ENCODE measurements at regions not wholly inside any gene's neighbourhood (a gene's known extent, or its start where the extent isn't known, plus 50 kb on each side); places are given as distances from the start of the nearest gene placed in this dataset.

DNA sequence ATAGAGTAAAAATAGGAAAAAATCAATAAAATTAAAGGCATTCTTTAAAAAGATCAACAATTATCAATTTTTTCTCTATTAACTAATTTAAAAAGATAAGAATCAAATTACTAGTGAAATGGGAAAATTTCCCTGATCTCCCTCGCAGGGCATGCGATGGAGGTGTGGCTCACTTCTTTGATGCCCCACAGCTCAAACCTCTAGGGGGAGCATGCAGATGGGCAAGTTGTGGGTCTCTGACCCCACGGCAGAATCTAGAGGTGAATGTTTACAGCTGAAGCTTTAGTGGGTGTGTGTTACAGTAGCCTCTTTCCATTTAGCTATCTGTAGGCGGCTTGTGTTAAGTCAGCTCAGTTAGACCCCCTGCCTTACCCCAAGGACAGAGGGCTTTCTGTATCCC is 1348.8 kb downstream of the PCDH18 start:
- Histone ChIP-seq H3K4me1 (ENCODE audit: control insufficient read depth in 1 of 2, insufficient read depth in 2 of 2, low read length in 2 of 2) (no peaks in the 10 kb centered on the region), H3K27ac (ENCODE audit: low read depth in 1 of 2, low read length in 2 of 2) (no peak overlapping the region), H2AFZ (ENCODE audit: insufficient read depth, low read depth, low read length, poor library complexity, severe bottlenecking) (no peak overlapping the region), H3K4me2 (replicated peaks; ENCODE audit: extremely low read depth, low read length, poor library complexity, severe bottlenecking) (no peak overlapping the region), H3K9me3 (replicated peaks in 1 of 2; ENCODE audit: control insufficient read depth in 1 of 2, insufficient read depth in 1 of 2, low read length in 2 of 2) (peaks cover 5 to 12% of the 10 kb centered on the region in 2 donors), H3K4me3 (replicated peaks in 1 of 3; ENCODE audit: low read depth in 2 of 3, low read length in 3 of 3) (no peak overlapping the region), H3K27me3 (ENCODE audit: control insufficient read depth in 2 of 2, insufficient read depth in 2 of 2, low read length in 2 of 2) (no peaks in the 10 kb centered on the region), H3K79me2 (ENCODE audit: insufficient read depth, low read length) (no peaks in the 10 kb centered on the region), H3K36me3 (replicated peaks in 1 of 2; ENCODE audit: control insufficient read depth in 1 of 2, insufficient read depth in 2 of 2, low read length in 2 of 2) (no peaks in the 10 kb centered on the region), H4K20me1 (ENCODE audit: insufficient read depth, low read length) (no peaks in the 10 kb centered on the region), H3K9ac (ENCODE audit: insufficient read depth, low read length, poor library complexity, severe bottlenecking) (no peak overlapping the region)
- Mint-ChIP-seq H3K4me1 (no peaks in the 10 kb centered on the region), H3K4me3 (no peak overlapping the region), H3K9me3 (peaks cover 0 to 9% (median 2%) of the 10 kb centered on the region in 7 donors), H3K36me3 (no peaks in the 10 kb centered on the region), H3K27me3 (ENCODE audit: low read depth in 3 of 3) (peaks cover 0 to 2% (median 0%) of the 10 kb centered on the region in 3 donors), H3K27ac (no peak overlapping the region)
- 80% methylated on average over 2 of the region's 4 CpGs for WGBS (ENCODE audit: insufficient coverage)
- no peak for DNase-seq
- TF ChIP-seq, protein P1, sequence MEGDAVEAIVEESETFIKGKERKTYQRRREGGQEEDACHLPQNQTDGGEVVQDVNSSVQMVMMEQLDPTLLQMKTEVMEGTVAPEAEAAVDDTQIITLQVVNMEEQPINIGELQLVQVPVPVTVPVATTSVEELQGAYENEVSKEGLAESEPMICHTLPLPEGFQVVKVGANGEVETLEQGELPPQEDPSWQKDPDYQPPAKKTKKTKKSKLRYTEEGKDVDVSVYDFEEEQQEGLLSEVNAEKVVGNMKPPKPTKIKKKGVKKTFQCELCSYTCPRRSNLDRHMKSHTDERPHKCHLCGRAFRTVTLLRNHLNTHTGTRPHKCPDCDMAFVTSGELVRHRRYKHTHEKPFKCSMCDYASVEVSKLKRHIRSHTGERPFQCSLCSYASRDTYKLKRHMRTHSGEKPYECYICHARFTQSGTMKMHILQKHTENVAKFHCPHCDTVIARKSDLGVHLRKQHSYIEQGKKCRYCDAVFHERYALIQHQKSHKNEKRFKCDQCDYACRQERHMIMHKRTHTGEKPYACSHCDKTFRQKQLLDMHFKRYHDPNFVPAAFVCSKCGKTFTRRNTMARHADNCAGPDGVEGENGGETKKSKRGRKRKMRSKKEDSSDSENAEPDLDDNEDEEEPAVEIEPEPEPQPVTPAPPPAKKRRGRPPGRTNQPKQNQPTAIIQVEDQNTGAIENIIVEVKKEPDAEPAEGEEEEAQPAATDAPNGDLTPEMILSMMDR (IDR thresholded peaks at IDR 0.05) = no peak
- intact Hi-C loops (cut with micrococcal nuclease) = no loop called here

DNA sequence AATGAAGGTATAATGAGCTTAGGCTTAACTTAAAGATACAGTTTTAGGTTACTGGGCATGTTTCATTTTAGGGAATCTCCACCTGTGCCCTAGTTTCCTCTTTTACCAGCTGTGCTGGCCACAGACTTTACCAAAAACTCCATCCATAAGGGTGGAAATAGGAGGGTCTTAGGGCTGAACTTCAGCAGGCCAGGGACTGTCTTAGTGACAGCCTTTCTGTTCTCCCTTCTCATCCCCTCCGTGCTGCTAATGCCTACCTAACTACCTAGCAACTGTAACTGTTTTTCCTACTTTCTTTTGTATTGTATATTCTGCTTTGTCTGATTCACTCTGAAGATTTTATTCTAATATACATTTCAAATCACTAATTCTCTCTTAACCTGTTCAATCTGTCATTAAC is 1375.3 kb downstream of the PCDH18 start:
- no peak overlapping the region for H3K4me2 ChIP-seq (replicated peaks; ENCODE audit: extremely low read depth, low read length, poor library complexity, severe bottlenecking)
- no peak overlapping the region for H3K4me3 ChIP-seq (replicated peaks in 1 of 3; ENCODE audit: low read depth in 2 of 3, low read length in 3 of 3)
- intact Hi-C loops (cut with micrococcal nuclease) = no loop called here
- H3K27ac ChIP-seq (ENCODE audit: low read depth in 1 of 2, low read length in 2 of 2) = no peak overlapping the region
- peaks cover 0 to 3% (median 1%) of the 10 kb centered on the region in 7 donors for H3K9me3 Mint-ChIP-seq
- H3K4me1 ChIP-seq (ENCODE audit: control insufficient read depth in 1 of 2, insufficient read depth in 2 of 2, low read length in 2 of 2) = no peaks in the 10 kb centered on the region
- WGBS (ENCODE audit: insufficient coverage) = no CpG with 5 or more reads among the region's 1 CpG
- no peaks in the 10 kb centered on the region for H3K27me3 ChIP-seq (ENCODE audit: control insufficient read depth in 2 of 2, insufficient read depth in 2 of 2, low read length in 2 of 2)
- H3K27ac Mint-ChIP-seq = no peak overlapping the region
- no peaks in the 10 kb centered on the region for H3K27me3 Mint-ChIP-seq (ENCODE audit: low read depth in 3 of 3)
- H3K9me3 ChIP-seq (replicated peaks in 1 of 2; ENCODE audit: control insufficient read depth in 1 of 2, insufficient read depth in 1 of 2, low read length in 2 of 2) = peaks cover 0 to 8% of the 10 kb centered on the region in 2 donors
- TF ChIP-seq, protein P1 (IDR thresholded peaks at IDR 0.05) = no peak
- H3K36me3 ChIP-seq (replicated peaks in 1 of 2; ENCODE audit: control insufficient read depth in 1 of 2, insufficient read depth in 2 of 2, low read length in 2 of 2) = no peaks in the 10 kb centered on the region
- no peak for DNase-seq
- H3K4me1 Mint-ChIP-seq = no peaks in the 10 kb centered on the region
- no peaks in the 10 kb centered on the region for H4K20me1 ChIP-seq (ENCODE audit: insufficient read depth, low read length)
- no peak overlapping the region for H3K9ac ChIP-seq (ENCODE audit: insufficient read depth, low read length, poor library complexity, severe bottlenecking)
- no peak overlapping the region for H3K4me3 Mint-ChIP-seq
- no peaks in the 10 kb centered on the region for H3K36me3 Mint-ChIP-seq
- no peak overlapping the region for H2AFZ ChIP-seq (ENCODE audit: insufficient read depth, low read depth, low read length, poor library complexity, severe bottlenecking)
- H3K79me2 ChIP-seq (ENCODE audit: insufficient read depth, low read length) = no peaks in the 10 kb centered on the region
